Activated T-cell treated with anti-CD3 and anti-CD28 coated beads, Interleukin-2, amount 50 U/mL, for 24 hours (primary cell): ENCODE measurements at regions not wholly inside any gene's neighbourhood (a gene's known extent, or its start where the extent isn't known, plus 50 kb on each side); places are given as distances from the start of the nearest gene placed in this dataset.
"Not testable (repeated sequence)": the region's sequence is repeated elsewhere in the genome, so short reads cannot be mapped to it uniquely, and the experiment has no call there.

ENCODE experiments used
- DNase-seq: peaks from one replicate; pipeline ENCODE4 v3.0.0-alpha.2; 2020
- H3K27ac Mint-ChIP-seq: 2 replicates; pipeline ENCODE4 v1.8.0; 2020; ENCODE audit warnings: mild to moderate bottlenecking, mixed read lengths
- H3K27me3 Mint-ChIP-seq: 2 replicates; pipeline ENCODE4 v1.8.0; 2020; ENCODE audit warnings: mixed read lengths
- H3K36me3 Mint-ChIP-seq: 2 replicates; pipeline ENCODE4 v1.8.0; 2020; ENCODE audit warnings: low read depth, mixed read lengths
- H3K4me1 Mint-ChIP-seq: 2 replicates; pipeline ENCODE4 v1.8.0; 2020; ENCODE audit warnings: low read depth, mixed read lengths
- H3K4me3 Mint-ChIP-seq: 2 replicates; pipeline ENCODE4 v1.8.0; 2020; ENCODE audit warnings: mild to moderate bottlenecking, moderate library complexity, mixed read lengths
- H3K9me3 Mint-ChIP-seq: 2 replicates; pipeline ENCODE4 v1.8.0; 2020; ENCODE audit warnings: mixed read lengths

DNA sequence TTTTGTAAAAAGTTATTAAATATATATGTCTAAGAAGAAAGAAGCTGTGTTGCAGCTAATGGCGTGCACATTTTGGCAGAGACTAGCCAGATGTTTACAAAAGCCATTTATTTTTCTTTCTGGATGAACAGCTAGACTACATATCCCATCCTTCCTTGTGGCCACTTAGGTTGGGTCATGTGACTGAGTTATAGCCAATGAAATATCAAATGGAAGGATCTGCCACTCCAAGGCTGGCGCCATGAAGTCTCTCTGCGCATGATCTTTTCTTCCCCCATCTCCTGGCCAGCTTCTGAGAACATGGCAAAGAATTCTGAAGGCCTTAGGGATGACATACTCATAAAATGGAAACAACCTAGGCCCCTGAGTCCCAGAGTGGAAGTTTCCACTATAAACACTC lies 244.2 kb upstream of the DAB2 start:
- DNase-seq, result no peak
- no peaks in the 10 kb centered on the region for H3K27me3 Mint-ChIP-seq
- H3K27ac Mint-ChIP-seq, result no peak overlapping the region
- H3K36me3 Mint-ChIP-seq, result no peaks in the 10 kb centered on the region
- no peaks in the 10 kb centered on the region for H3K9me3 Mint-ChIP-seq
- H3K4me3 Mint-ChIP-seq, result no peak overlapping the region
- H3K4me1 Mint-ChIP-seq, result no peaks in the 10 kb centered on the region

DNA sequence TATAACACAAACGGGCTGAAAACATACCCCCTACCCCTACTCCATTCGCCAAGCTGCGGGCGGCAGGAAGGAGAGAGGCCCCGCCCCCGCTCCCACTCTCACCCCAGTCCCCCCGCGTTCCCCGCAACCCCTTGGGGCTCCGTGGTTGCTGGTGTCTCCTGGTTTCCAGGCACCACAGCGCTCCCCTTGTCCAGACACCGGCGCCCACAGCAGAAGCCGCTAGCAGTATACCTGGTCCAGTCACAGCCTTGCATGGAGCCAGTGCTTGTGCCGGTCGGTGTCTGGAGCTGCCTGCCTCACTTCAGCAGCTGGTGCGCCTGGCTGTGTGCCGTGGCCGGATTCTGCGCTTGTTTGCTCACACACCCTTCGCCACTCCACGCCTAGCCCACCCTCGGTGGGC lies 240.5 kb upstream of the DAB2 start:
- Mint-ChIP-seq H3K9me3 (no peaks in the 10 kb centered on the region), H3K27me3 (no peaks in the 10 kb centered on the region), H3K36me3 (no peaks in the 10 kb centered on the region), H3K4me3 (no peak overlapping the region), H3K27ac (no peak overlapping the region), H3K4me1 (peaks cover 7% of the 10 kb centered on the region)
- no peak for DNase-seq

DNA sequence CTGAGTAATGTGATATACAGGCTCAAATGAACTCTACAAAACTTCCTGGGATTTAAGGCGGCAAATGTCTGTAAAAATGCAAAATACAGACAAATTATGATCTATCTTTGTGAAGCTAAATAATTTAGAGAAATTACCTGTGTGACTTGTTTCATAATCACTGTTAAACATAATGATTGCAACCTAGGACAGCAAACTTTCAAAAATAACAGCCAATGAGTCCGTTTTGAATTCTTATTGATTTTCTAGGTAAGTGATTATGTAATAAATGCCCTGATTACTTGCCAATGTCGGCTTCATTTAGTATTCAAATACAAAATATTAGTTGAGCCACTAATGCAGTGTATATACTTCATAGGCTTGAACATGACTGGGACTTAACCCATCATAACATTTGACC lies 238.2 kb upstream of the DAB2 start:
- no peaks in the 10 kb centered on the region for H3K9me3 Mint-ChIP-seq
- no peak for DNase-seq
- H3K27me3 Mint-ChIP-seq, result no peaks in the 10 kb centered on the region
- peaks cover 21% of the 10 kb centered on the region for H3K4me1 Mint-ChIP-seq
- no peak overlapping the region for H3K4me3 Mint-ChIP-seq
- no peaks in the 10 kb centered on the region for H3K36me3 Mint-ChIP-seq
- H3K27ac Mint-ChIP-seq, result no peak overlapping the region

DNA sequence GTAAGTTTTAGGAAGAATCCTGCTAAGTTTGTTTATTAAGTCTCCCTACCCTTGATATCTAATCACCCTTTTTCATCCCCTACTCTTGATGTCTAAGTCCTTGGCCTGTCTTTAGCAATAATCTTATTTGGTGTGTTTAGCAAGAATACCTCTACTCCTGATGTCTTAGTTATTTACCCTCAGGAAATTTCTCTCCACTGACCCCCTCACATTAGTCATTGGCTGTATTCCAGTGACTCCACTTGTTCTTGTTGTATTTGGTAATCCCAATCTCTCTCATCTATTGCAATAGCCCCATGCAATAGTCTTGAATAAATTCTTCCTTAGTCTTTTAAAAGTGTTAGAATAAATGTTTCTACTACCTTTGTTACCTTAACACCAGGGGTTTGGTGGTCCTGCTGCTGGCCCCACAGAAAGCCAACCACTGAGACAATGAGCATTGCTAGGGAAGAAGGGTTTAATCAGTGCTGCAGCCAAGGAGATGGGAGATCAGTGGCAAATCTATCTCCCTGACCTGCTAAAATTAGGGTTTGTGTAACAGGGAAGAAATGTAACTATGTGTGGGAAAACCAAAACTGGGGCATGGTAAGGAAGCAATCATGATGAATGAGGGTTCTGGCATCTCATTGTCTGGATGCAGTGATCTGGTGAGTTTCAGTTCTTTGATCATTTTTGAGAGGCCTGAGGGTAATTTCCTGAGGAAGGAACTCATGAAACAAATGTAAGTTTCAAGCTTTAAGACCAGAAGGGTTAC lies 236.4 kb upstream of the DAB2 start:
- Mint-ChIP-seq H3K27me3 (peaks cover 6% of the 10 kb centered on the region), H3K4me1 (peaks cover 30% of the 10 kb centered on the region), H3K4me3 (no peak overlapping the region), H3K9me3 (no peaks in the 10 kb centered on the region), H3K27ac (no peak overlapping the region), H3K36me3 (no peaks in the 10 kb centered on the region)
- DNase-seq, result no peak

DNA sequence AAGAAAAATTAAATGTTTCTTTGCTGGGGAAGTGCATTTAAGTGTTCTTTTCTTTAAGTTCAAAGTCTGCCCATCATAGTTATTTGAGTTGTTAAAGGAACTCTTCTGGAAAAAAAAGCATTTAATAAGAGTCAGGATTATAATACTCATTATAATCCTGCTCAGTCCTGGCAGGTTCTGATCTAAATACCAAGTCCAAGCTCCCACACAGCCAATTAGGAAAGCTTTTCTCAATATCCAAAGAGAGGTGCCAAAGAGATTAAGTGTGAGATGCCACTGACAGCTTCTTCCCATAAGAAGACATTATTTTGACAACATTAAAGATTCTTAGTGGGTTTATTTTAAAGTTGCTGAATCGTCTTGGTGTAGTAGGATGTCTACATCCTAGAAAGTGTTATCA lies 235.2 kb upstream of the DAB2 start:
- Mint-ChIP-seq H3K27ac (no peak overlapping the region), H3K9me3 (no peaks in the 10 kb centered on the region), H3K4me1 (peaks cover 30% of the 10 kb centered on the region), H3K27me3 (peaks cover 11% of the 10 kb centered on the region), H3K4me3 (no peak overlapping the region), H3K36me3 (no peaks in the 10 kb centered on the region)
- no peak for DNase-seq

DNA sequence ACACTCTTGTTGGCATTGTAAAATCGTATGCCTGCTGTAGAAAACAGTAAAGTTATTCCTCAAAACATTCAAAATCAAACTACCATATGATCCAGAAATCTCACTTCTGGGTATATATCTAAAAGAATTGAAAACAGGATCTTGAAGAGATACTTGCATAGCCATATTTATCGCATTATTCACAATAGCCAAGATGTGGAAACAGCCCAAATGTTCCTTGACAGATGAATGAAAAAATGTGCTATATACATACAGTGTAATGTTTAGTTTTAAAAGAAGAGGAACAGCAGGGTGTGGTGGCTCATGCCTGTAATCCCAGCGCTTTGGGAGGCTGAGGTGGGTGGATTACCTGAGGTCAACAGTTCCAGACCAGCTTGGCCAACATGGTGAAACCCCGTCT lies 234.1 kb upstream of the DAB2 start:
- H3K9me3 Mint-ChIP-seq, result no peaks in the 10 kb centered on the region
- peaks cover 30% of the 10 kb centered on the region for H3K4me1 Mint-ChIP-seq
- no peak overlapping the region for H3K27ac Mint-ChIP-seq
- H3K4me3 Mint-ChIP-seq, result no peak overlapping the region
- peaks cover 16% of the 10 kb centered on the region for H3K27me3 Mint-ChIP-seq
- DNase-seq, result no peak
- H3K36me3 Mint-ChIP-seq, result no peaks in the 10 kb centered on the region

DNA sequence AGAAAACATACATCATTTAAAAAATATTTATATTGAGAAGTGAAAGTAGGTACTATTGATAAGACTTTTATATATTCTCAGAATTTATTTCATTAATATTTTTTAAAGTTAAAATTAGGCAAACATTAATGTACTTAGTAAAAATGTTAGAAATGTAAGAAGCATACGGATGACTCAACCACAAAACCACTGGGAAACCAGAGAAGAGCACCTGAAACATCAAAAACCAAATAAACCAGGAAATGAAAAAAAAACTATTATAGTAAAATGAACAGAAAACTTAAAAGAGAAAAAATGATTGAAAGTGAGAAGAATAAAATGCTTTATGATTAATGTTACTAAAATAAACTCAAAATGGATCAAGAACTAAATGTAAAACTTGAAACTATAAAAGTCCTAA lies 233.2 kb upstream of the DAB2 start:
- Mint-ChIP-seq H3K9me3 (peaks cover 2% of the 10 kb centered on the region), H3K36me3 (no peaks in the 10 kb centered on the region), H3K27ac (peak overlapping the region; percentile 6), H3K4me1 (peaks cover 30% of the 10 kb centered on the region), H3K4me3 (no peak overlapping the region), H3K27me3 (peaks cover 23% of the 10 kb centered on the region)
- DNase-seq, result no peak

DNA sequence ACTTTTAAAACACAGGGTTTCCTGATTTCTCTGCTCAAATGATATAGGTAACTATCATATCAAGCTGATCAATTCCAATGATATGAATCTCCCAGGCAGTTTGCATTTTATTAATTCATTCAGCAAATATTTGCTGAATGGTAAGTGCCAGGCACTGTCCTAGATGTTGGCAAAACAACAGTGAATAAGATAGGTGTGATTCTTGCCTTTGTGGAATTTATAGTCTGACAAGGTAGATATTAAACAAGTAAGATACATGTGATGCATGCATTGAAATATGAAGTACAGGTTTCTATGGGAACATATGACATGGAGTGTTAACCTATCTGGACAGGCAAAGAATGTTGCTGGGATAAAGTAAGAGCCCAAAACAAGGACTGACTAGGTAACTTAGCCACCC lies 231.8 kb upstream of the DAB2 start:
- H3K4me3 Mint-ChIP-seq, result no peak overlapping the region
- no peak for DNase-seq
- no peaks in the 10 kb centered on the region for H3K36me3 Mint-ChIP-seq
- H3K4me1 Mint-ChIP-seq, result peaks cover 29% of the 10 kb centered on the region
- no peak overlapping the region for H3K27ac Mint-ChIP-seq
- H3K9me3 Mint-ChIP-seq, result peaks cover 2% of the 10 kb centered on the region
- H3K27me3 Mint-ChIP-seq, result peaks cover 35% of the 10 kb centered on the region

DNA sequence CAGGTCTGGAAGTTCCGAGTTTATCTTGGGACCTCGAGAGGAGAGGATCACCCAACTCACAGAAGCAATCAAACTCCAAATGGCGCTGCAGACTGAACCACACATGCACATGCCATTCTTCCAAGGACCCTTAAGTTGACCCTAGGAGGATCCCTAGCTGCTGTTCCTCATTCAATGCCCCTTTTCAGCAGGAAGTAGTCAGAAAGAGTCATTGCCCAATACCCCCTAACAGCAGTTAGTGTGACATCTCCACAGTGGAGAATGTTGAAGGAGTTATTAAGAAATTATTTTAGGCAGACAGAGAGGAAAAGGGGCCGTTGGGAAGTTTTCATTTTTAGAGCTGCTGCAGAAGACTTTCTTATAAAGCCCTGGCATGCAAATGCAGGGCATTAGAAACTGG lies 229.9 kb upstream of the DAB2 start:
- Mint-ChIP-seq H3K9me3 (peaks cover 2% of the 10 kb centered on the region), H3K4me3 (no peak overlapping the region), H3K36me3 (no peaks in the 10 kb centered on the region), H3K4me1 (peaks cover 25% of the 10 kb centered on the region), H3K27me3 (peaks cover 38% of the 10 kb centered on the region), H3K27ac (no peak overlapping the region)
- DNase-seq, result no peak

DNA sequence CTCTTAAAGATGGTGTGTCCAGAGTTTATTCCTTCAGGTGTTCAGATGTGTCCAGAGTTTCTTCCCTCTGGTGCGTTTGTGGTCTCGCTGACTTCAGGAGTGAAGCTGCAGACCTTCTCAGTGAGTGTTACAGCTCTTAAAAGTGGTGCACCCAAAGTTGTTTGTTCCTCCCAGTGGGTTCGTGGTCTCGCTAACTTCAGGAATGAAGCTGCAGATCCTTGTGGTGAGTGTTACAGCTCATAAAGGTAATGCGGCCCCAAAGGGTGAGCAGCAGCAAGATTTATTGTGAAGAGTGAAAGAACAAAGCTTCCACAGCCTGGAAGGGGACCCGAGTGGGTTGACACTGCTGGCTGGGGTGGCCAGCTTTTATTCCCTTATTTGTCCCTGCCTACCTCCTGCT lies 227.7 kb upstream of the DAB2 start:
- not testable (repeated sequence) for DNase-seq, H3K9me3 Mint-ChIP-seq, H3K36me3 Mint-ChIP-seq, H3K27ac Mint-ChIP-seq, H3K4me3 Mint-ChIP-seq, H3K4me1 Mint-ChIP-seq
- peaks cover 38% of the 10 kb centered on the region for H3K27me3 Mint-ChIP-seq

DNA sequence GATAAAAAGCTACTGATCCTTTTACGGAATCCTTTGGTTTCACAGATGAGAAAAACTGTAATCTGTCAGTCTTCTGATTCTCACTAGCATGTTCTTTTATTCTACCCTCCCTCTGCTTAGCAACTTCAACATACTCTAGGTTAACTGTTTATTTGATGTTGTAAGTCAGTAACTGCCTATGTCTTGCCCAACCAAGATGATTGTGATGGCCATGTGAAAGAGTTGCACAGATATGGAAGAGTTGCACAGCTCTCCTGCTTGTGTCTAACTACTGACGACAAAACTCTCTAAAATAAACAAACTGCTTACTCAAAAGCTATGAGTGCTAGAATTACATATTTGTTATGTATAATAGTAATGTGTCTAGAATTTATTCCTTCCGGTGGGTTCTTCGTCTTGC lies 227.3 kb upstream of the DAB2 start:
- H3K4me1 Mint-ChIP-seq, result peaks cover 5% of the 10 kb centered on the region
- H3K4me3 Mint-ChIP-seq, result no peak overlapping the region
- H3K27me3 Mint-ChIP-seq, result peaks cover 38% of the 10 kb centered on the region
- H3K9me3 Mint-ChIP-seq, result peaks cover 2% of the 10 kb centered on the region
- no peaks in the 10 kb centered on the region for H3K36me3 Mint-ChIP-seq
- DNase-seq, result no peak
- no peak overlapping the region for H3K27ac Mint-ChIP-seq

DNA sequence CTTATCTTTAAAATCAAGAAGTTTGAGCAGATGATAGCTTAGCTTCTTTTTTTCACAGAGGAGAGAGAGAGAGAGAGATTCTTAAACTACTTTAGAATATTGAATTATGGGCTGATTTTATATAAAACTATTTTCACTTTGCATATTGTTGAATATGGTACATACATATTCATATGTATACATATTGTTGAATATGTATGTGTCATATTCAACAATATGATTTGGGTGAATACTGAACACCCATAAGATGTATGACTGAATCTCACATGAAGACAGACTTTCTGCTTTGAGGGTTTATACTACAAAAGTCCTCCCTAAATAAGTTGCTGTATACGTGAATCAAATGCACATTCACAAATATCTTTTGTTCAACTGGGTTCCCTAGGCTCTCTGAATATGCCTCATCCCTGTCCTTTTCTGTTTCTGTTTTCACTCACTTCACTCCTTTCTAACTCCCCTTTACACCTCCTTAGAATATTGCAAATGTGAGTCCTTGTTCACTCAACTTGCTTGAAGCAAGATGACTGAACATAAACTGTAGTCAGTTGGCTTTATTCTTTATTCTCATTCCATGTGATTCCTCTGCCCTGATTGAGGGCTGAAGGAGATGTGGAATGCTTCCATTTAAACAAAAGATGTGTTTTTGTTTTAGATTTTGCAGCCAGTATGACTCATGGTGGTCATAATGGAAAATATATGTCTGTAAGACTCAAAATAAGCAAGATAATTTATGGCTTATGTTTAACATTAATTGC lies 225.4 kb upstream of the DAB2 start:
- Mint-ChIP-seq H3K4me3 (no peak overlapping the region), H3K36me3 (no peaks in the 10 kb centered on the region), H3K4me1 (peaks cover 5% of the 10 kb centered on the region), H3K27me3 (peaks cover 27% of the 10 kb centered on the region), H3K9me3 (peaks cover 2% of the 10 kb centered on the region), H3K27ac (peak overlapping the region; percentile 15)
- DNase-seq, result no peak

DNA sequence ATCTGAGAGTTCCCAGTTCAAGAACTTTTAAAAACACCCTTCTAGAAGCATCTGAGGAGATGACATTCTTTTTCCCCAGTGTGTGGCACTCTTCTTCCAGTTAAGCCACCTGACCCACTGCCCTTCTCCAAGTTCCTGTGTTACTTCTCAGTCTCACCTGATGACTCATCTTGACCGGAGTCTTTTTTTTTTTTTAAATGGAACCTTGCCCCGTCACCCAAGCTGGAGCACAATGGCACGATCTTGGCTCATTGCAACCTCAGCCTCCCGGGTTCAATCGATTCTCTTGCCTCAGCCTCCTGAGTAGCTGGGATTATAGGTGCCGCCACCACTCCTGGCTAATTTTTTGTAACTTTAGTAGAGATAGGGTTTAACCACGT lies 224.1 kb upstream of the DAB2 start:
- Mint-ChIP-seq H3K4me3 (no peak overlapping the region), H3K4me1 (peaks cover 5% of the 10 kb centered on the region), H3K27me3 (peaks cover 28% of the 10 kb centered on the region), H3K9me3 (peaks cover 2% of the 10 kb centered on the region), H3K27ac (no peak overlapping the region), H3K36me3 (no peaks in the 10 kb centered on the region)
- DNase-seq, result no peak

DNA sequence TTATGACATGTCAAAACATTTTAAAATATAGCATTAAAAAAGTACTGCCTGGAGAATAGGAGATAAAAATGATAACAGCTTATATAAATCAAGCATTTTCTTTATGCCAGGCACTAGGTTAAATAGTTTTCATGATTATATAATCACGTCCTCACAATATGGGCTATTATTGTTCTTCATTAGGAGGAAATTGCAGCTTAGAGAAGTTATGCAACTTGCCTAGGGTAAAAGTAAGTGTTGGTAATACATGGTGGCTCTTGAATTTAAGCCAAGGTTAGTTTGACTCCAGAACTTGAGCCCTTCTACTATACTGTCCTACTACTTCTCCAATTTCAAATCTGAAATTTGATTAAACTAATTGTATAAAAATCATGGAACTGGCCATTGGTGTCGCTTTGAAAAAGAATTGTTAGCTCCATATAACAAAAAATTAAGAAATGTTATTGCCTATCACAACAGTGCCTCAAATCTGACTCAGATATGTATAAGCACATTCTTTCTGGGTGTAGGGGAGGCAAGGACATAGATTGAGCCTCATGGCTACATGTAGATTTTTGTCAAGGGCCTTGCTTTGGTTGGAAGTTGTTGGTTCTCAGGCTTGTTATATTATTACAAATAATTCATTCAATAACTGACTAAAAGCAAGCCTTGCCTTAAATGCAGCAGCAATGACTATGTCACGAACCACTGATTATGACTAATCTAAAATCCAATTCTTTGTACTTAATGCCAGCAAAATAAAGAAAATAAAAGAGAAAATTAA lies 223.5 kb upstream of the DAB2 start:
- H3K9me3 Mint-ChIP-seq, result no peaks in the 10 kb centered on the region
- H3K27me3 Mint-ChIP-seq, result peaks cover 24% of the 10 kb centered on the region
- H3K4me3 Mint-ChIP-seq, result no peak overlapping the region
- DNase-seq, result no peak
- H3K27ac Mint-ChIP-seq, result no peak overlapping the region
- no peaks in the 10 kb centered on the region for H3K36me3 Mint-ChIP-seq
- H3K4me1 Mint-ChIP-seq, result peaks cover 5% of the 10 kb centered on the region

DNA sequence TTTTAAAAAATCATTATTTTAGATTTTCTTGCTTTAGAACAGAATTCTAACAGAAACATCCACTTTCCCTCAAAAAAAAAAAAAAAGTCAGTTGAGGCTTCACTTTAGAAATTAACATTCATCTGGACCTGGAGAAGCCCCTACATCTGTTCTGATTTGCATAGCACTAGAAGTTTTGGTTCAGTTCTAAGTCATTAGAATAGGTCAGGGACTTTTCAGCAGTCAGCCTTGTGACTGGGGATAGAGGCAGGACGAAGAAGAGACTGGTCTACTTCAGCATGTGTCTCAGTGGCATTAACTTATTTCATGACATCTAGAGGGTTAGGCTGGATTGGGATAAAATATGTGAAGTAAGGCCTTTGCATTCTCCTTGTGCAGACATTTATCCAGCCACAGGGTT lies 215.8 kb upstream of the DAB2 start:
- peaks cover 1% of the 10 kb centered on the region for H3K4me1 Mint-ChIP-seq
- peaks cover 10% of the 10 kb centered on the region for H3K27me3 Mint-ChIP-seq
- H3K4me3 Mint-ChIP-seq, result no peak overlapping the region
- H3K36me3 Mint-ChIP-seq, result no peaks in the 10 kb centered on the region
- DNase-seq, result no peak
- H3K27ac Mint-ChIP-seq, result no peak overlapping the region
- H3K9me3 Mint-ChIP-seq, result no peaks in the 10 kb centered on the region
